HG03108 (cell line): ENCODE measurements at regions not wholly inside any gene's neighbourhood (a gene's known extent, or its start where the extent isn't known, plus 50 kb on each side); places are given as distances from the start of the nearest gene placed in this dataset.
"Not testable (repeated sequence)": the region's sequence is repeated elsewhere in the genome, so short reads cannot be mapped to it uniquely, and the experiment has no call there.

Experiments
- ATAC-seq: cut with Tn5 transposase; IDR thresholded peaks from one replicate; pipeline ENCODE4 v1.9.1; 2021; ENCODE audit warnings: moderate library complexity; ENCODE audit not compliant: unreplicated experiment

DNA sequence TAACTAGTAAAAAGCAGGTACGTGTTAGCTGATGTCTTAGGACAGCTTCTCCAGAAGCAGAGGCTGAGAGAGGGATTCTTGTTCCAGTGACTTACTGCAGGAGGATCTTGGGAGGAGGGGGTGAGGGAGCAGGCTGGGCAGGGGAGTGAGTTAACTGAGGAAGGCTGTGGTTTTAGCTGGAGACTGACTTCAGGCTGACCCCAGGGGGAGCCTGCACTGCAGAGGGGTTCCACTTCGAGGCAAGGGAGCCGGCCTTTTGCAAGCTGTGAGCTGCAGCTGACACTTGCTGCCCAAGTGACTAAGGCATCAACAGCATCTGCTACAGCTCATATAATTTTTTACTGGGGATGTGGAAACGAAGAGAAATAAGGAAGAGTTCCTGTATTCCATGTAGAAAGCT is 50.4 kb upstream of the SOD1 start:
- ATAC-seq, result no peak

DNA sequence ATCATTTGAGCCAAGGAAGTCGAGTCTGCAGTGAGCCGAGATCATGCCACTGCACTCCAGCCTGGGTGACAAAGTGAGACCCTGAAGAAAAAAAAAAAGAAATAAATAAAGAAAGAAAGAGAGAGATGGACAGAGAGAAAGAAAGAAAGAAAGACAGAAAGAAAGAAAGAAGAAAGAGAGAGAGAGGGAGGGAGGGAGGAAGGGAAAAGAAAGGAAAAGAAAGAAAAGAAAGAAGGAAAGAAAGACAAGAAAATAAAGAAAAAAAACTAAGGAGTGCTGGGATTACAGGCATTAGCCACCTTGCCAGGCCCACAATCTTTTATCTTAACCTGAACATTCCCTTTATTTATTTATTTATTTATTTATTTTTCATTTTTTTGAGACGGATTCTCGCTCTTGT is 51.7 kb upstream of the SOD1 start:
- ATAC-seq, result no peak

DNA sequence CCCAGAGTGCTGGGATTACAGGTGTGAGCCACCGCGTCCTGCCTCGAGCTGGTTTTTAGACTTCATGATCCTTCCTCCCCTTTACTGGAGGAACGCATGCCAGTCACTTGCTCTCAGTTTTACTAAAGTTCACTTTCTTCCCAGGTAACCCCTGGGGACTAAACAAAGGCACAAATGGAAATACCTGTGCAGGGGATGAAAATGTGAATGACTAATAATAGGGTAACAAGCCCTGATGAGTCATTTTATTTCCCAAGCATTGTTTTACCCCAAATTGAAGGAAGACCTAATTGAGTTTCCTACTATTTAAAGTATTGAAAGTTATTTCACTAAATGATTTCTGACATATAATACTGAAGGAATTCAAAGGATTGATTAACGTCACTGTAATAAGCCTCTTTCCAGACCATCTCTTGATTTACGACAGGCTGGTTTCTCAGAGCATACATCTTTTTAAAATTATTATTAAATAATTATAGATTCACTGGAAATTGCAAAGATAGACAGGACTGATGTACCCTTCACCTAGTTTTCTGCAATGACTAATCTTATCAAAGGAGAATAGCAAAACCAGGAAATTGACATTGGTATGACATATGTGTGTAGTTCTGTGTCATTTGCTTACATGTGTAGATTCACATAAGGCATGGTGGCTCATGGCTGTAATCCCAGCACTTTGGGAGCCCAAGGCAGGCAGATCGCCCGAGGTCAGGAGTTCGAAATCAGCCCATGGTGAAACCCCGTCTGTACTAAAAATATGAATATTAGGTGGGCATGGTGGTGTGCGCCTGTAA is 53.2 kb upstream of the SOD1 start:
- no peak for ATAC-seq

DNA sequence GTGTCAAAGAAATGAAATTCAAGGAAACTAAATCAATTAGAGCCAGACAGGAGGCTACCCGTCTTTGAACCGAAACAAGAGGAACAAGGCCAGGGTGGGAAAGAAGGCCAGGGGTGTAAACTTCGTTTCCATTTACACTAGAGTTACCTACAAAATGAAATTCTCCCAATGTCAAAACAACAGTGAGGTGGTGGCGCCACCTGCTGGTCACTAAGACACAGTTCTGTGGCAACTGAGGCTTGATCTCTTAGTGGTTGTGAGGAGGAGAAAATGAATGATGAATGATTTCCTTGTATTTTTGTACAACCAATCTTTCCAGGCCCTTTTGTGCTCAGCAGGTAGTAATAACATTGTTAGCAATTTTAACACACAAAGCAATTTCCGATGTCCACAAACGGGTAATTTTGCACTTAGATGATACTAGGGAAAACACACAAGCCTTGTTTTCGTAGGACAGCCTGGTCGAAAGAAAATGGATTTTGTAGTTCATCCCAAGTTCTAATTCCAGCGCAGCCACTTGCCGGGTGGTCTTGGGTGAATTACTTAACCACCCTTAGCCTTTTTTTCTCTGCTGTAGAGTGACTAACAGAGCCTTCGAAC is 54.8 kb upstream of the SOD1 start:
- ATAC-seq, result no peak

DNA sequence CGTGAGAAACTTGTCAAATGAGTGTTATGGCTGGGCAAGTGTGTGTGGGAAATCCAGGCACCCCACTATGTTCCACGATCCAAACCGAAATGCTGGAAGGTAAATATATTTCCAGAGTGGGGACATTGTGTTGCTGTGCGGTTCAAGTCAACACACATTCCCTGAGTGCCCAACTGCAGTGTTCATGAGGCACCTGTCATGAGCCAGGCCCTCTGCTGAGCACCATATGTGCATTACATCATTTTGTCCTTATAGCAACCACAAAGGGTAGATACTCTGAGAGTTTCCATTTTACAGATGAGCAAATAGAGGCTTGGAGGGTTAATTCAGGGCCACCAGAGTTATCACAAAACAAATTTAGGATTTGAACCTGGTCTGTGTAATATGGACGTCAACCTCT is 59.9 kb upstream of the SOD1 start:
- no peak for ATAC-seq

DNA sequence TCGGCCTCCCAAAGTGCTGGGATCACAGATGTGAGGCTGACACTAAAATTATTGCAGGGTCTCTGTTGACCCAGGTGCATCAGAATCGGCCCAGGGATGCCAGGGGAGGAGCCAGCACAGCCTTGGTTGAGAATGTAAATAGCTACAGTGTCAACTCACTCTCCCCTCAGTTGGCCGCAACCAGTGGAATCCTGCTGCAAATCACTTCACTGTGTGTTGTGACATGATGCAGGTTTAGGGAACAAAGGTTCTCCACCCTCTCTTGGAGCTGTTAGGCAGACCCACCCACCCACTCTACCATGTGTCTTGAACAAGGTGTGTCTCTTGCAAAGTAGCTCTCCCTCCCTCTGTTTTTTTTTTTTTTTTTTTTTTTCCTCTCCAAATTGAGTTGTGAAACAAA is 60.5 kb upstream of the SOD1 start:
- no peak for ATAC-seq

DNA sequence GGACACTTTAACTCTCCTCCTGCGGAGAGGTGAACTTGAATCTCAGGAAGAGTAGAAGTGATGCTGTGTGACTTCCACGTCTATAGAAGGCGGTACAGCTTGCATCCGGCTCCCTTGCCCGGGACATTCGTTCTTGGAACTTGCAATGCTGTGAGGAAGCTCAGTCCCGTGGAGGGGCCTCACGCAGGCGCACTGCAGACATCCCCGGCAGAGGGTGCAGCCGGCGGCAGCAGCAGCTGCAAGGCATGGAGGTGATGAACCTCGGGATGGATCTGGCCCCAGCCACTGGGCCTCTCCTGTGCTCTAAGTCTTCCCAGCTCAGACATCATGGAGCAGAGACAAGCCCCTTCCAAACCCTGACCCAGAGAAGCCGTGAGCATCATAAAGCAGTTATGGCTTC is 61.8 kb upstream of the SOD1 start:
- no peak for ATAC-seq

DNA sequence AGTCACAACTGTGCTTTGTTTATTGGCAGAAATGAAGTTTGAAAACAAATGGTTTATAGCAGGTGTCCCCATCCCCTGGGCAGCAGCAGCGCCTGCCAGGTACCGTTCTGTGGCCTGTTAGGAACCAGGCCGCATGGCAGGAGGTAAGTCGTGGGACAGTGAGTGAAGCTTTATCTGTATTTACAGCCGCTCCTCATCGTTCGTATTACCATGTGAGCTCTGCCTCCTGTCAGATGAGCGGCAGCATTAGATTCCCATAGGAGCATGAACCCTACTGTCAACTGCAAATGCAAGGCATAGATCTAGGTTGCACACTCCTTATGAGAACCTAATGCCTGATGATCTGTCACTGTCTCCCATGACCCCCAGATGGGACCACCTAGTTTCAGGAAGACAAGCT is 63.4 kb upstream of the SOD1 start:
- no peak for ATAC-seq

DNA sequence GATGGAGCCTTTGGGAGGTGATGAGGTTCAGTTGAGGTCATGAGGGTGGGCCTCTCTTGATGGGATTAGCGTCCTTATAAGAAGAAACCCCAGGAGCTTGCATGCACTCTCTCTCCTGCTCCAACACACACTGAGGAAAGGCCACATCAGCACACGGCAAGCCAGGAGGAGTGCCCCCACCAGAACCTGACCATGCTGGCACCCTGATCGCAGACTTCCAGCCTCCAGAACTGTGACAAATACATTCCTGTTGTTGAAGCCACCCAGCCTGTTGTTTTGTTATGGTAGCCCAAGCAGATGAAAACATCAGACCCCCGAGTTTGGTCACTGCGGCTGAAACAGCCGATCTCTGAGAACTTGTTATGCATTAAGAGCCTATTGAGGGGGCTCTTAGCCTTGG is 64.8 kb upstream of the SOD1 start:
- ATAC-seq, result no peak

DNA sequence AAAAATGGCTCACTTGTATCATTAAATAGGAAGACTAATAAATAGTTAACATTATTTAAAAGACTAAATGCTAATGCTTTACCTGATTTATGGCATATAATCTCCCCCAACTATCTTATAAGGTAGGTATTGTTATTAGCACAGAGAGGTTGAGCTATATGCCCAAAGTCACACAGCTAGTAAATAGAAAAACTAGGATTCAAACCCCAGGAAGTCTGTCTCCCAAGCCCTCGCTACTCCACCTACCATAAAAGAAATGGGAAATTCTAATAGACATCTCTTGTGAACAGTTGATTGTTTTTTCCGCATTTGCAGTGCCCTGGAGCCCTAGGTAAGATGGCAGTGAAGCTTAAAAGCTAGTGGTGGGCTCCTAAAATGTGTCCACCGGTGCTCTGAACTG is 65.2 kb upstream of the SOD1 start:
- ATAC-seq, result no peak

DNA sequence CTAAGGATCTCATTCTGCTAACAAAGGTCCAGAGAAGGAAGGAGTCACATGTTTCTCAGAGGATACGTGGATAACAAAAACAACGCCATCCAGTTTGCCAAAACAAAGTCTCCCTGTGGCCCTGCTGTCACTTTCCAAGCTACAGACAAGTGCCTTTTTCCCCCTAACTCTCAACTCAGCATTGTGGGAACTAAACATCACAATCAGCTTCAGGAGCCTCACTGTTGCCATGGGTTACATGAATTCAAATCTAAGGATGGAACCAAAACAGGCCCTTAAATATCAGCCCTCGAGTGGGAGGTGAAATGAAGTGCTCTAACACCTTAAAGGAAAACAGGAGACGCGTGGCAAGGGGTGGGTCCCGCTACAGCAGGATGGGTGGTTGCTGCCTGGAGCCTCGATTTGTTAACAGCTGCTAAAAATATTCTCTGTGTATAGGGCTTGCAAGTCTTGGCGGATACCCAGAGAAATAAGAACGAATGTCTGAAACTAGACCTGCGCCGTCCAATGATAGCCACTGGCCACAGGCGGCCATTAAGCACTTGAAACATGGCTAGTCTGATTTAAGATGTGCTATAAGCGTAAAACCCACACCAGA is 66.4 kb upstream of the SOD1 start:
- ATAC-seq, result no peak

DNA sequence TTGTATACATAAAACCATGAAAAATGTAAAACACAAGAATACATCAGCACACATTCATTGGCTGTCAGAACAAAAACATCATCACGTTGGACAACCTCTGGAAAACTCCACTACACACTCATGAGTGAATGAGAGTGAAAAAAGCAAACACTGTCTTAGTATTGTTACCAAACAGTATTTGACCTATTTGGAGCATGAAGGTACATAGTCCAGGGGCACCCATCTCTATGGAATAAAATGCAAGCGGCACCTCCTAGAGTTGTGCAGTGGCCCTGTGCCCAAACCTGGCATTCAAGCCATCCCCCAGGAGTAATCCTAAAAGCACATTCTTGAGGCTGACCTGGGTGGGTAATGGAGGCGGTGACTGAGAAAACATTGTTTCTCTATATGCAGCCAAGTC is 67.0 kb upstream of the SOD1 start:
- ATAC-seq, result no peak

DNA sequence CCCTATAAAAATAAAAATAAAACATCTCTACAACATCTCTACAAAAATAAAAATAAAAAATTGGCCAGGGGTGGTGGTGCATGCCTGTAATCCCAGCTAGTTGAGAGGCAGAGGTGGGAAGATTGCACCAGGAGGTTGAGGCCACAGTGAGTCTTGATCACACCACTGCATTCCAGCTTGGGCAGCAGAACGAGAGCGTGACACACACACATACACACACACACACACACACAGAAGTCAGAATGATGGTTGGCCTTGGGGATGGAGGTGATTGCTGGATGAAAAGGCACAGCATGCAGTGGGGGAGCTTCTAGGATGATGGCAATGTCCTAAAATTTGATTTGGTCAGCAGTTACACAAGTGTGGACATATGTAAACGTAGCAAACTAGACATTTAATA is 69.7 kb upstream of the SOD1 start:
- ATAC-seq, result no peak

DNA sequence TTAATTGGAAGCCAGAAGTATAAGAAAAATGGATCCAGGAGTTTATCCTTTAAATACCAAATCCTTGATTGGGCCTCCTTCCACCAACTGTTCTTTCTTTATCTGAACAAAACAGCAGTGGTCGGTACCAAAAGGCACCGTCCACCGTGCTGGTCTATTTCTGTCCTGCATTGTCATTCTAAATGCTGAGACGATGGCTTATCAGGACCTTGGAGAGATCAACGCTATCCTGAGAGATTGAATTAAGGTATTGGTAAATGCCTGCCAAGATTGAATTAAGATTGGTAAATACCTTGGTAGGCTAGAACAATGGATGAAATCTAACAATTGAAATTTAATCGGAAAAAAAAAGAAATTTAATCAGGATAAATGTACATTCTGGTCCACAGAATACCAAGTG is 73.4 kb upstream of the SOD1 start:
- no peak for ATAC-seq

DNA sequence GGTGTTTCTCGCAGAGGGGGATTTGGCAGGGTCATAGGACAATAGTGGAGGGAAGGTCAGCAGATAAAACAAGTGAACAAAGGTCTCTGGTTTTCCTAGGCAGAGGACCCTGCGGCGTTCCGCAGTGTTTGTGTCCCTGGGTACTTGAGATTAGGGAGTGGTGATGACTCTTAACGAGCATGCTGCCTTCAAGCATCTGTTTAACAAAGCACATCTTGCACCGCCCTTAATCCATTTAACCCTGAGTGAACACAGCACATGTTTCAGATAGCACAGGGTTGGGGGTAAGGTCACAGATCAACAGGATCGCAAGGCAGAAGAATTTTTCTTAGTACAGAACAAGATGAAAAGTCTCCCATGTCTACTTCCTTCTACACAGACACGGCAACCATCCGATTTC is 75.6 kb upstream of the SOD1 start:
- ATAC-seq, result not testable (repeated sequence)

DNA sequence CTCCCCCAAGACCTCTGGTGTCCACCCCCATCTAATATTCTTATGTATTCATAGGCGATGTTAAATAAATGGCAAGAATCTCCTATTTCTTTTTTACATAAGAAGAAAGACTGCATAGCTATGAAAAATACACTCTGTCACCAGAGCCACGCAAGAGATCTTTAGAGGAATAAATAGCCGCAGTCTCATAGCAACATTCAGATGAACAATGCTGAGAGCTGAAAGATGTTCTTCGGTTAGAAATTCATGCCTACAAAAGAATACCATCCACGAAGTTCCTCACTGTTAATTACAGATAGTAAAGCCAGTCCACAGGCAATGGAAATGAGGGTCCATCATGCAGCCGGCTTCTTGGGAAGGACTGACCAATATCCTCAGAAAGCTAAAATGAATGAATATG is 76.0 kb upstream of the SOD1 start:
- no peak for ATAC-seq

DNA sequence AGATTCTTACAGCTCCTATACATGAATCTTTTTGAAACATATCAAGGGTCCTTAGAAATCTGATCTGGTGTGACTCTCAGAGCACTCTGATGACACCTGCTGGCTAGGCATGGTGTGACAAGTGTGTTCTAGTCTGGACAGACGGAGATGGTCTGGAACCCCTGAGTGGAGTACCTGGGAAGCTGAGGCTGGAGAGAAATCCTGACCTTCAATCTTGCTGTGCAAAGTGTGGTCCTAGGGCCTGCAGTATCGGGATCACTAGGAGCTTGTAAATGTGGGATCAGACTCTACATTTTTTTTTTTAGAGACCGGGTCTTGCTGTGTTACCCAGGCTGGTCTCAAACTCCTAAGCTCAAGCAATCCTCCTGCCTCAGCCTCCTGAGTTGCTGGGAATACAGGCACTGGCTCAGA is 78.6 kb upstream of the SOD1 start:
- ATAC-seq, result peak; percentile 52

DNA sequence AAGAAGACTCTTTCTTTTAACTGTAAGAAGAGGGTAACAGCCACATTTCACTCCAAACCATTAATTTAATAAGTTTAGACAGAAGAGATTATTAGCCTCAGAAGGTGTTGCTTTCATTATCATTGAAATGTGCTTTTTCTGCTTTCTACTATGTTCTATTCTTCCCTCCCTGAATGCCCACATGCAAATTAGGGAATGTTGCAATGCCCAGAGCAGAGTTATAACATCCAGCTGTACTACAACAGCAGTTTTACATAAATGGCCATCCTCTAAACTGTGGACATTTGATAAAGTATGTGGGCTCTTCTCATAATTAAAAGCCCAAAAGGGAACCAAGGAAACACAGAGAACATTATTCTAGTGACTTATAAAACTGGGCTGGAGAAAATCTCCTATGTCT is 82.2 kb upstream of the SOD1 start:
- no peak for ATAC-seq

DNA sequence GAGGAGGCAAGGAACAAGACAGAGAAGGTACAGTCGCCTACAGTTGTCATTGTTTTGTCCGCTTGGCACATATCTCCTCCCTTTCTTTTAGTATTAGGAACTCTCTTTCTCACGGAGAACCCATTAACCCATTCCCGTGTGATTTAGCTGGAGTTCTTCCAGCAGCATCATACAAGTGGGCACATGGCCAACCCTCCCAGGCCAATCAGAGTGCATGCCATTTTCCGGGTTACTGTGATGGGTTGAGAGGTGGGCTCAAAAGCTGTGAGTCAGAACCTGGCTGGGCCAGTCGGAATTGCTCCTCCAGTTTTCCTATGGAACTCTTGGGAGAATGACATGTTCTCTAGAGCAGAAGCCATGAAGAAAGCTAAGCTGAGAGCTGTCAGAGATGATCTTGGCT is 83.1 kb upstream of the SOD1 start:
- ATAC-seq, result no peak

DNA sequence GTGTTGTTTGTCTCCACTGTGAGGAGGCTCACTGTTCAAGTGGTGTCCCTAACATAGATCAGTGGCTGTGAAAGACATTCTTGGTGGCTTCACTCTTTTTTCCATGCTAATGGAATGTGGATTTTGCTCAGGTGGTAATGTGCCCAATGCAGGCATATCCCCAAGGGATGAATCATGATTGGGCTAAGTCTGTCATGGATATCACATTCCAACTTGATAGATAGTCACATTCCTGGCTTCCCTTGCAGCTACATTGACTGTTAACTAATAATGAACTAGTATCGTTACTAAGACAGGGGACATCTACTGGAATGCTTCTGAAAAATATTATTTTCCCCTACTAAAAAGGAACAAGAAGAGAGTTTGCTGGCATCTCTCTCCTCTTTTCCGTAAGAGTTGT is 86.3 kb upstream of the SOD1 start:
- no peak for ATAC-seq

DNA sequence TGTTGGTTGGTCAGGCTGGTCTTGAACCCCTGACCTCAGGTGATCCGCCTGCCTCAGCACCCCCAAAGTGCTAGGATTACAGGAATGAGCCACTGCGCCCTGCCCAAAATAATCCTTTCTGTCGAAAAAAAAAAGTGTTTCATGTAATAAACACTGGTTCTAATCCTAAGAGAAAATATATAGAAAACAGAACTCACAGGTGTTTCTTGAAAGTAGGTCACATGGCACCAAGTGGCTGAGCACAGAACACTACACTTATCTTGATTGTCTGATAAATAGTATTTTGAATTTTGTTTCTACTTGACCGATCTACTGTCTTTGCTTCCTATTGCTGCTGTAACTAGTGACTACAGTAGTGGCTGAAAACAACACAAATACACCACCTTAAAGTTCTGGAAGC is 87.6 kb upstream of the SOD1 start:
- no peak for ATAC-seq

DNA sequence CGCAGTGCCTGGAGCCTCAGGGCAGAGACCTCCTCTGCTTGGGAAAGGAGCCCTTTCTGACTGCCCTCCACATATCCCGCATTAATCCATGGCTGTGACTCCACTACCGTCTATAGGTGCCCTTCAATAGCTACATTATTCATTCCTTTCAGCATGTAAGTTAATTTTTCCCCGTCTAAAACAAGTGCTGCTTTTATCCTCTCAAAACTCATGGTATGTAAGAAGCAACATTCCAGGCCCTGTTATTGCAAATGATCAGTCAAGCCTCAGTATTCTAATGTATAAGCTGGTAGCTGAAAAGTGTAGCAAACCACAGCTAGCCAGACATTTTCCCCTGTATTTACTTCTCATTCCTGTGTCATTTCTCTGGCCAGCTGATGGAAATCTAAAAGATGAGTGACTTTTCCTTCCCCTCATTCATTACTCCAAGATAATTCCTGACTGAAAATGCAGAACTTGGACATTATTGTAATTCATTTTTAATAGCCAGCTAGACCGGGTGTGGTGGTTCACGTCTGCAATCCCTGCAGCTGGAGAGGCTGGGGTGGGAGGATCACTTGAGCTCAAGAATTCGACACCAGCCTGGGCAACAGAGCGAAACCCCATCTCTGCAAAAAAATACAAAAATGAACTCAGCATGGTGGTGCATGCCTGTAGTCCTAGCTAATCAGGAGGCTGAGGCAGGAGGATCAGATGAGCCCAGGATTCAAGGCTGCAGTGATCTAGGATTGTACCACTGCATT is 88.5 kb upstream of the SOD1 start:
- no peak for ATAC-seq
